Retinal pigment epithelial cell (primary cell): ENCODE measurements at regions not wholly inside any gene's neighbourhood (a gene's known extent, or its start where the extent isn't known, plus 50 kb on each side); places are given as distances from the start of the nearest gene placed in this dataset.
"Not testable (repeated sequence)": the region's sequence is repeated elsewhere in the genome, so short reads cannot be mapped to it uniquely, and the experiment has no call there.

ENCODE experiments used
- DNase-seq: peaks from one replicate; pipeline ENCODE4 v3.0.0-alpha.2; 2010; ENCODE audit warnings: low read depth
- H3K4me3 ChIP-seq: 2 replicates; pipeline ENCODE4 v1.5.1; 2011; ENCODE audit warnings: mild to moderate bottlenecking, low read length, control low read depth, moderate library complexity
- CTCF ChIP-seq: conservative IDR thresholded peaks from 2 replicates; pipeline ENCODE4 v1.5.1; 2011; ENCODE audit warnings: low read depth, low read length, control low read depth, inconsistent platforms

GRCh38 chr5:36450229-36451014 lies 148.7 kb upstream of the RANBP3L start:
- peak; percentile 66 for DNase-seq
- H3K4me3 ChIP-seq: no peak overlapping the region
- TF ChIP-seq CTCF: no peak

GRCh38 chr5:36452424-36453006 lies 150.8 kb upstream of the RANBP3L start:
- no peak for DNase-seq
- no peak overlapping the region for H3K4me3 ChIP-seq
- TF ChIP-seq CTCF: no peak

- DNase-seq: no peak
- H3K4me3 ChIP-seq: no peak overlapping the region
- TF ChIP-seq CTCF: no peak
Observed at GRCh38 chr5:36457511-36458270, 148.7 kb upstream of the SLC1A3 start.

GRCh38 chr5:36458746-36459145 lies 147.7 kb upstream of the SLC1A3 start:
- no peak overlapping the region for H3K4me3 ChIP-seq
- no peak for DNase-seq
- TF ChIP-seq CTCF: no peak

- no peak overlapping the region for H3K4me3 ChIP-seq
- peak; percentile 40 for TF ChIP-seq CTCF
- no peak for DNase-seq
Observed at GRCh38 chr5:36459176-36460135, 146.9 kb upstream of the SLC1A3 start.

- no peak for TF ChIP-seq CTCF
- DNase-seq: no peak
- H3K4me3 ChIP-seq: no peak overlapping the region
Observed at GRCh38 chr5:36462295-36463021, 143.9 kb upstream of the SLC1A3 start.

- not testable (repeated sequence) for H3K4me3 ChIP-seq, DNase-seq
Observed at GRCh38 chr5:36475942-36476341, 130.5 kb upstream of the SLC1A3 start.
